Esophagus muscularis mucosa (tissue), 4 donors: ENCODE measurements at regions not wholly inside any gene's neighbourhood (a gene's known extent, or its start where the extent isn't known, plus 50 kb on each side); places are given as distances from the start of the nearest gene placed in this dataset.

Experiments
- CTCF ChIP-seq, 3 experiments: fragments of 200-600 bp in 2 of 3; fragments of 450-650 bp in 1 of 3; sonication (generic) in 2 of 3; IDR thresholded peaks; one replicate each; pipeline ENCODE4 v1.5.1; 2017 to 2019; ENCODE audit warnings: antibody characterized with exemption in 3 of 3, mild to moderate bottlenecking in 2 of 3, moderate library complexity in 1 of 3
- EP300 ChIP-seq: sonication (generic); formaldehyde crosslinking; IDR thresholded peaks from one replicate; pipeline ENCODE4 v1.6.1; 2017; ENCODE audit warnings: antibody characterized with exemption
- POLR2A ChIP-seq: fragments of 450-650 bp; IDR thresholded peaks from one replicate; pipeline ENCODE4 v1.6.1; 2017; ENCODE audit warnings: antibody characterized with exemption, moderate library complexity, mild to moderate bottlenecking, low read depth
- POLR2AphosphoS5 ChIP-seq, 2 donors: sonication (generic); formaldehyde crosslinking; IDR thresholded peaks; one replicate each; pipeline ENCODE4 v1.6.1; 2017; ENCODE audit warnings: antibody characterized with exemption in 2 of 2

DNA sequence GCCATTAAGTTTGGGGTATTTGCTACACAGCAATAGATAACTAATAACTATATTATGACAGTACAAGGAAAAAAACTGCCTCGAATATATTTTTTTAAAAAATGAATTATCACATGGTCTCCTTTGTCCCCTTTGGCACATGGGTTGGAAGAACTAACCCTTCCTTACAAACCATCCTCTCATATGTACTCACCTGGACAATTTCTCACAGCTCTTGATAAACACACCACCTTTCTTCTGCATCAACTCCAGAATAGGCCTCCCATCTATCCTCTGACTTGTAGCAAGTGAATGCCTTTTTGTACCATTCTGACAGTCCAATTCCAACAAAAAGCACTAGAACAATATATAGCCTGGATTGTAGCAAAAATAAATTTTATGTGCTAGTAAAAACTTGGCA, 78.7 kb upstream of the LARP1 start:
- no peak for TF ChIP-seq POLR2A
- no peak for TF ChIP-seq CTCF (IDR thresholded peaks at IDR 0.05)
- no peak for TF ChIP-seq EP300
- no peak for TF ChIP-seq POLR2AphosphoS5 (IDR thresholded peaks at IDR 0.05)
